SK-N-SH (cell line): ENCODE measurements at regions not wholly inside any gene's neighbourhood (a gene's known extent, or its start where the extent isn't known, plus 50 kb on each side); places are given as distances from the start of the nearest gene placed in this dataset.
"Not testable (repeated sequence)": the region's sequence is repeated elsewhere in the genome, so short reads cannot be mapped to it uniquely, and the experiment has no call there.

Source experiments
- CTCF ChIA-PET: fragments of 300-600, 350-600 bp; formaldehyde crosslinking; extraction: SDS; loops from one replicate; lab custom pipeline; 2021; lab: Yijun Ruan, JAX
- POLR2A ChIA-PET: fragments of 350-600 bp; sonication (Branson Sonifier 250); formaldehyde crosslinking; extraction: SDS; loops from one replicate; lab custom pipeline; 2020; ENCODE audit warnings: antibody characterized with exemption, inconsistent platforms; lab: Yijun Ruan, JAX
- DNase-seq: peaks from one replicate; pipeline ENCODE4 v3.0.0; 2012
- H2AFZ ChIP-seq: fragments of 200-600 bp; sonication (generic); 2 replicates; pipeline ENCODE4 v1.8.1; 2016; ENCODE audit warnings: antibody characterized with exemption, mild to moderate bottlenecking, low read depth
- H3F3A ChIP-seq: fragments of 200-600 bp; sonication (generic); replicated peaks from 2 replicates; pipeline ENCODE3; 2016; ENCODE audit warnings: antibody characterized with exemption, mild to moderate bottlenecking; ENCODE audit not compliant: insufficient read depth
- H3K27ac ChIP-seq, 2 experiments: fragments of 200-500 bp in 1 of 2; fragments of 200-600 bp in 1 of 2; sonication (Bioruptor generic) in 1 of 2; sonication (generic), shearing (Covaris generic) in 1 of 2; 2 replicates each; pipeline versions ENCODE4 v1.5.1 to v1.6.1; 2014 to 2016; ENCODE audit warnings: low read depth in 2 of 2, inconsistent platforms in 1 of 2, low read length in 1 of 2, mild to moderate bottlenecking in 1 of 2, mixed read lengths in 1 of 2
- H3K27me3 ChIP-seq: fragments of 200-600 bp; sonication (generic), shearing (Covaris generic); 2 replicates; pipeline ENCODE4 v1.6.1; 2016; ENCODE audit warnings: mixed run types; ENCODE audit not compliant: insufficient read depth
- H3K36me3 ChIP-seq, 2 experiments: fragments of 200-500 bp in 1 of 2; fragments of 200-600 bp in 1 of 2; sonication (Bioruptor generic) in 1 of 2; sonication (generic) in 1 of 2; replicated peaks in 1 of 2; 2 replicates each; pipeline versions ENCODE3 to v1.5.1; 2014 to 2016; ENCODE audit warnings: low read length in 1 of 2, mild to moderate bottlenecking in 1 of 2; ENCODE audit not compliant: insufficient read depth in 2 of 2, control insufficient read depth in 1 of 2
- H3K4me1 ChIP-seq, 2 experiments: fragments of 200-500 bp in 1 of 2; fragments of 200-600 bp in 1 of 2; sonication (Bioruptor generic) in 1 of 2; sonication (generic), shearing (Covaris generic) in 1 of 2; 2 replicates each; pipeline versions ENCODE4 v1.5.1 to v1.6.1; 2014 to 2016; ENCODE audit warnings: low read depth in 1 of 2, low read length in 1 of 2, mixed run types in 1 of 2; ENCODE audit not compliant: insufficient read depth in 2 of 2, control insufficient read depth in 1 of 2
- H3K4me2 ChIP-seq: fragments of 200-600 bp; sonication (generic), shearing (Covaris generic); 2 replicates; pipeline ENCODE4 v1.6.1; 2017; ENCODE audit warnings: mixed run types
- H3K4me3 ChIP-seq, 2 experiments: fragments of 200-500 bp in 1 of 2; fragments of 200-600 bp in 1 of 2; sonication (Bioruptor generic) in 1 of 2; sonication (generic), shearing (Covaris generic) in 1 of 2; 2 replicates each; pipeline versions ENCODE4 v1.5.1 to v1.8.1; 2014 to 2016; ENCODE audit warnings: low read depth in 2 of 2, inconsistent platforms in 1 of 2, low read length in 1 of 2, mild to moderate bottlenecking in 1 of 2, mixed read lengths in 1 of 2, moderate library complexity in 1 of 2
- H3K79me2 ChIP-seq: fragments of 200-600 bp; sonication (generic); 2 replicates; pipeline ENCODE4 v1.8.1; 2017; ENCODE audit warnings: mild to moderate bottlenecking; ENCODE audit not compliant: insufficient read depth
- H3K9ac ChIP-seq: fragments of 200-600 bp; sonication (generic); 2 replicates; pipeline ENCODE4 v1.6.1; 2017; ENCODE audit warnings: mixed run types
- H3K9me2 ChIP-seq: fragments of 200-600 bp; sonication (generic); 2 replicates; pipeline ENCODE4 v1.6.1; 2017; ENCODE audit warnings: mixed run types
- H3K9me3 ChIP-seq: fragments of 200-600 bp; sonication (generic); 2 replicates; pipeline ENCODE4 v1.6.1; 2017; ENCODE audit warnings: mixed run types, mild to moderate bottlenecking, moderate library complexity
- H4K20me1 ChIP-seq: fragments of 200-600 bp; sonication (generic); 2 replicates; pipeline ENCODE4 v1.6.1; 2017; ENCODE audit warnings: mild to moderate bottlenecking, mixed run types; ENCODE audit not compliant: insufficient read depth
- ELF1 ChIP-seq: IDR thresholded peaks from 2 replicates; pipeline ENCODE4 v1.4.0; 2012
- FOXJ3 ChIP-seq: sonication (generic); formaldehyde crosslinking; IDR thresholded peaks from 2 replicates; pipeline ENCODE4 v1.5.1; 2020; ENCODE audit warnings: mild to moderate bottlenecking, missing genetic modification reagents
- FOXM1 ChIP-seq: IDR thresholded peaks from 2 replicates; pipeline ENCODE4 v1.4.0; 2012; ENCODE audit warnings: low read depth, mild to moderate bottlenecking
- RAD21 ChIP-seq: IDR thresholded peaks from 2 replicates; pipeline ENCODE4 v1.6.1; 2012; ENCODE audit warnings: mild to moderate bottlenecking, low read length
- RFX5 ChIP-seq: IDR thresholded peaks from 2 replicates; pipeline ENCODE4 v1.6.1; 2012; ENCODE audit warnings: mild to moderate bottlenecking, improper control_type of control experiment, low read length
- RXRA ChIP-seq: IDR thresholded peaks from 2 replicates; pipeline ENCODE4 v1.4.0; 2012; ENCODE audit warnings: low read depth, mild to moderate bottlenecking, borderline replicate concordance
- TAF1 ChIP-seq: IDR thresholded peaks from 2 replicates; pipeline ENCODE4 v1.6.1; 2012; ENCODE audit warnings: low read depth, mild to moderate bottlenecking, low read length, moderate library complexity, borderline replicate concordance
- TCF12 ChIP-seq: IDR thresholded peaks from 2 replicates; pipeline ENCODE4 v1.4.0; 2012
- YY1 ChIP-seq: IDR thresholded peaks from 2 replicates; pipeline ENCODE4 v1.4.0; 2012; ENCODE audit warnings: low read depth, mild to moderate bottlenecking
- ZBTB33 ChIP-seq: IDR thresholded peaks from 2 replicates; pipeline ENCODE4 v1.4.0; 2012; ENCODE audit warnings: low read depth, borderline replicate concordance
- WGBS: methylation state at CpG from one replicate; pipeline ENCODE4 v1.1.6; 2017; ENCODE audit warnings: low lambda C conversion rate; 5-methylcytosine and 5-hydroxymethylcytosine counted together

GRCh38 chr20:23294166-23294565, 56.4 kb upstream of the NXT1 start:
- no peaks in the 10 kb centered on the region for H3K4me1 ChIP-seq
- no peaks in the 10 kb centered on the region for H3K9me2 ChIP-seq
- no peak overlapping the region for H2AFZ ChIP-seq
- no peaks in the 10 kb centered on the region for H3K9me3 ChIP-seq
- TF ChIP-seq RFX5: no peak
- 14% methylated on average over 6 of the region's 6 CpGs for WGBS
- H3K9ac ChIP-seq: no peak overlapping the region
- H3F3A ChIP-seq: no peaks in the 10 kb centered on the region
- H3K4me3 ChIP-seq: no peak overlapping the region
- DNase-seq: no peak
- no peaks in the 10 kb centered on the region for H3K36me3 ChIP-seq
- ChIA-PET CTCF (no interaction called here), POLR2A (no interaction called here)
- H3K27me3 ChIP-seq: peaks cover 74% of the 10 kb centered on the region
- no peak overlapping the region for H3K27ac ChIP-seq
- no peaks in the 10 kb centered on the region for H4K20me1 ChIP-seq
- no peak overlapping the region for H3K4me2 ChIP-seq
- no peaks in the 10 kb centered on the region for H3K79me2 ChIP-seq

- no peak overlapping the region for H3K27ac ChIP-seq
- ChIA-PET CTCF (interaction anchor here (1.1 kb wide), 1 partner anchor 59 kb away, joined by 4 read pairs; no protein-coding TSS in a partner anchor), POLR2A (no interaction called here)
- no peak overlapping the region for H2AFZ ChIP-seq
- no peaks in the 10 kb centered on the region for H3K9me2 ChIP-seq
- no peaks in the 10 kb centered on the region for H3K36me3 ChIP-seq
- no peak overlapping the region for H3K4me3 ChIP-seq
- no peak overlapping the region for H3K9ac ChIP-seq
- peaks cover 74% of the 10 kb centered on the region for H3K27me3 ChIP-seq
- TF ChIP-seq RXRA (no peak), RAD21 (no peak), ELF1 (no peak), TAF1 (no peak), FOXM1 (no peak), YY1 (no peak), ZBTB33 (no peak), TCF12 (no peak), FOXJ3 (CRISPR knock-in tag) (no peak)
- H3K4me2 ChIP-seq: no peak overlapping the region
- H3K4me1 ChIP-seq: no peaks in the 10 kb centered on the region
- no peak for DNase-seq
- H3K9me3 ChIP-seq: no peaks in the 10 kb centered on the region
- no peaks in the 10 kb centered on the region for H3K79me2 ChIP-seq
- WGBS: 17% methylated on average over 6 of the region's 6 CpGs
- no peaks in the 10 kb centered on the region for H4K20me1 ChIP-seq
- H3F3A ChIP-seq: no peaks in the 10 kb centered on the region
Observed at GRCh38 chr20:23293689-23294088, 56.9 kb upstream of the NXT1 start.

GRCh38 chr20:23292311-23292710, 58.3 kb upstream of the NXT1 start:
- H3K4me1 ChIP-seq, H3K9me2 ChIP-seq, POLR2A ChIA-PET, H3K9me3 ChIP-seq, H3K4me2 ChIP-seq, H2AFZ ChIP-seq, H3K36me3 ChIP-seq, H3K4me3 ChIP-seq, H3K79me2 ChIP-seq, H3F3A ChIP-seq, H4K20me1 ChIP-seq, H3K27ac ChIP-seq, H3K9ac ChIP-seq, DNase-seq: not testable (repeated sequence)
- CTCF ChIA-PET: interaction anchor here (1.1 kb wide), 1 partner anchor 57 kb away, joined by 4 read pairs; no protein-coding TSS in a partner anchor
- H3K27me3 ChIP-seq: peaks cover 78% of the 10 kb centered on the region
- 9% methylated on average over 5 of the region's 5 CpGs for WGBS
